HG02798 (cell line): ENCODE measurements at regions not wholly inside any gene's neighbourhood (a gene's known extent, or its start where the extent isn't known, plus 50 kb on each side); places are given as distances from the start of the nearest gene placed in this dataset.
"Not testable (repeated sequence)": the region's sequence is repeated elsewhere in the genome, so short reads cannot be mapped to it uniquely, and the experiment has no call there.

Experiments used
- ATAC-seq: cut with Tn5 transposase; IDR thresholded peaks from one replicate; pipeline ENCODE4 v1.9.1; 2021; ENCODE audit warnings: mild to moderate bottlenecking; ENCODE audit not compliant: unreplicated experiment, poor library complexity

DNA sequence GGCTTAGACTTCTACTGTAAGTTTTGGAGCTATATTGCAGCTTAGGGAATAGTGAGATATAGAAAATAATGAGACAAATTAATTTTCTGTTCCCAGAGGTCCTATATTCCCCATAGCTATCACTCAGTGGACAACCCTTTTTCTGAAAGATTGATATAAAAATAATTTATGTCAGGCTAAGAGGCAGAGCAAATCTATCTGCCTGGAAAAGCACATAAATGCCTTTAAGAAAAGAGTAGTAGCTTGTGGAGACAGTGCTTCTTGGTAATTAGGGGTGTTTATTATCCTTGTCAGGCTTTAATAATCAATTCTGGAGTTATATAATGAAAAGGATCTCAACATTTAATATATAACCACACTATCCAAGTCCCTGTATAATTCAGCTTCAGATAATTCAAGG lies 1162.8 kb upstream of the PCDH20 start:
- ATAC-seq, result no peak

DNA sequence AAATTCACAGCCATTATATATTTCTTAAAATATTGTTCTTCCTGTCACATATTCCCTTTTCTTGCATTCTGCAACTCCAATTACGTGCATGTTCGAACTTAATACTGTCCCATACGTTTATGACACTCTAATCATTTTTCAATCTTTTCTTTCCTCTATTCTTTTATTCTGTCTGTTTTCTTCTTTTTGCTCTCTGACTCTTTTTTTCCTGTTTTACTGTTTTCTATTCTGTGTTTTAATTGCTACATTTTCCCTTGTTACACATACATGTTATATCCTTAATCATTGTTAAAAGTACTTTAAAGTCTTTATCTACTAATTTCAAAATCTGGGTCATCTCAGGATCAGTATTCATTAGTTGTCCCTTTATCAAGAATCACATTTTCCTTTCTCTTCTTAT lies 1149.1 kb upstream of the PCDH20 start:
- no peak for ATAC-seq

DNA sequence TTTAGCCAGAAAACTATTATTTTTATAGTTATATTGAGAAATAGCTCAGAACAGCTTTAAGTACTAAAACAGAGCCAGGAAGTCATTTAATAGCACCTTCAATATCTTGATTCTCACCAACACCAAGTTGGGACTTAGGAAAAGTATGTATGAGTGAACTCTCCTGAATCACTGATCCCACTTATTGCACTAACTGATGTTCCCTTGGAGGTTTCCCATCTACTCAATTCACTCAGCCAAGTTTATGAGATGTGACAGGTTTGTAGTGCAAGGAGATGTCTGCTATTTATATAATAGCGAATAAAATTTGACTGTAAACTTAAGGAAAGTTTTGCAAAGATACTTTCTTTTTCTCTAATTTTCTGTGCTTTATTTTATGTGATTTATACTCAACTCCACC lies 1147.6 kb upstream of the PCDH20 start:
- no peak for ATAC-seq

DNA sequence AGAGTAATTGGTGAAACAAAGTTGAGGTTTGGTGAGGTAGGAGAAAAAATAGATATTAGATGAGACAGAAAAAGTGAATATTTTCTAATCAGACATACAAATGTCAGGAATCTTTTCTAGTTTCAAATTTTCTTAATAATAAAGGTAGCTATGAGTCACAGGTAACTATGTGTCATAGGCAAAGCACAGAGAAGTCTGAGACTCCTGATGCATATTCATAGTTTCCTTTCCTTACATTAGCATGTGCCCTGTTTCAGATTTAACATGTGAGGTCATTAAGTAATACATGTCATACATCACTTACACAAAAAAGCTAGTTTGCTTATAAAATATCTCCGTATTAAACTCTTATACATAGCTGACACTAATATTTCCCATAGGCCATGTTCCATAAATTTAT lies 1141.3 kb upstream of the PCDH20 start:
- no peak for ATAC-seq

DNA sequence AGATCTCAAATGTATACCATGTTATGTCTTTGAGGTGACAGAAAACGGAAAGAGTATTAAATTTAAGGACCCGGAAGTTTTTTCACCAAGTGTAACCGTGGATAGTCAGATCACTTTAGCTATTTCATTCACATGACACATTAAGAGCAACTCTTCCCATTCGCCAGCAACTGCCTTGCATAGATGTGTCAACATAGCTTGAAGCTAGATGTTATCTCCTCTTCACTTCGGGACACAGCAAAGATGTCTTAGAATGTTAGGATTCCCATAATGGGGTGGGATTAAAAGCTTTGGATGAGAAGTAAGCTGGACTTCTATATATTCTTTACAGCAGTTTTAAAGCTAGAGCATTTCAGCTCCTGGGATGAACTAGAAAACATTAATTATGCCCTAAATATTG lies 1135.9 kb upstream of the PCDH20 start:
- ATAC-seq, result no peak

DNA sequence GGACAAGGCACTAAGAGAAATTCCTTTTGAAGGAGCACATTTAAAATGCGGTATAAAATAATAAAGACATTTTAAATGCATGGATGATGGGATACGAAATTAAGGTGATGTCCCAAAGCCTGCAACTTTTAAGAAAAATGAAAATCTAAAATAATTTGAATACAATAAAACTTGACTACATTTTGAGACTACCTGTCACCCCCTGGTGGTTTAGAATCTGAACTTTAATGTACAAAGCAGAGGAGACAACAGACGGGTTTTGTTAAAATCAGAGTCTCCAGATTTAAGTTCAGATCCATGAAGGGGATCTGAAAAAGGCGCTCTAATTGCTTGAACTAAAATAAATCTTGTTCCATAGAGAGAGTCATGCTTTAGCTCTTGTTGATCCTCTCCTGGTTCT lies 1129.3 kb upstream of the PCDH20 start:
- no peak for ATAC-seq

DNA sequence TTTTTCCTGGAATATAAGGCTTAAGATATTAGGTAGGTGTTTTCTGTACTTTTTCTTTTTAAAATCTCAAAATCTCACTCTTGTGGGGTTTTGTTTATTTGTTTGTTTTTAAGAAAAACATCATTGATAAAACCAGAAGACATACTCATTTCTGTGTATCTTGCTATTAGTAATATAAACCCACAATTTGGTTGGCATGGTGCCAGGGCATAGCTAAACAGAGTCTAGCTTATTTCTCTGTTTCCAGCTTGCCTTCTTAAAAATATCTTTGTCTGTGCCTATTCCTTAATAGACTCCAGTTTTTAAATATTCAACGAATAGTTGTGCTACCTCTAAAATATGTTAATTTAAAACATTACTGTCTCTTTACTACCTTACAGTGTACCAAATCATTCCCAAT lies 1121.9 kb upstream of the PCDH20 start:
- ATAC-seq, result no peak

DNA sequence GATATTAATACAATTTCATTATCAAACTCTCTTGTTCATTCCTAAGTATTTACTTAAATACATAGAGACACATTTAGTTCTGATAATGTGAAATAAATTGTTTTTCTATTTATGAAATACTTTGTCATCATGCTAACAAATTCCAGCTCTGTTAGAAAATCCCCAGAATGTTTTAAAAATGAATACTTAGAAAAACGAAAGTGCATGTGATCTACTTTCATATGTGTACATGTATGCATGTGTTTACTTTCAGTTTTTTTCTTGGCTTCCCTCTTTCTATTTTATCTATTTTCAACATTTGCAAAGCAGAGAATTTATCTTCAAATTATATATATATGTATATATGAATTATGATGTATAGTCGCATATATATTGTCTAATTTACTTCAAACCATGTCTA lies 1110.0 kb upstream of the PCDH20 start:
- no peak for ATAC-seq

DNA sequence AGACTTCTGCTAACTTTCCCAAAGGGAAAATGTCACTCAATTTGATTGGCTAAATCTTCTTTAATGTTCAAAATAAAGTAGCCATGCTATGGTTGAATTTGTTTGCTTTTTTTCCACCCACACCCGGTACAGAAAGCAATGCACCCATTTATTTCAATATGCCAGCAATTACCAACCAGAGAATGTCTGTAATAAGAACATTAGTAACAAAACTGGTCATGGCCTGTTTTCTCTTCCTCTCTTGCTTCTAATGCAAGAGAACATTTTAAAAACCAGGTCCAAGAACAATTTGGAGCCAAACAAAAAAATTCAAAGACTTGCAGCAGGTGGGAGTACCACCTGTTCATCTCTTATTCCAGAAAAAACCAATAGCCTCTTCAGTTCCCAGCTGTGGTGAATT lies 1108.8 kb upstream of the PCDH20 start:
- peak; percentile 48 for ATAC-seq

DNA sequence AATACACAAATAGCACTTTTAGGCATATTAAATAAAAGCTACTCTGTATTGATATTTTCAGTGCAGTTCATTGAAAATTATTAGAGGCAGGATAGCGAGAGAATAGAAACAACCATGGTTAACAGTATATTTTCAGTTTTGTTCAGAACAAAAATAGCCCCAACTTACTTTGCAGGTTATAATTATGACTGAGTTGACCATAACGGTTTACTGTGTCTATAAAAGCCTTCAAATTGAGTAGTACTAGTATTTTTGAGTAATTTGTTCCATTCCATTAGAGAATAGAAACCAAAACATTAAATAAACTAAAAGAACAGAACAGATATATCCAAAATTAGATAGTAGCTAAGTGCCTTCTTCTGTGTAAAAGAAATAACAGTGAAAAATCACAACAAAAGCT lies 1108.4 kb upstream of the PCDH20 start:
- ATAC-seq, result peak; percentile 89

DNA sequence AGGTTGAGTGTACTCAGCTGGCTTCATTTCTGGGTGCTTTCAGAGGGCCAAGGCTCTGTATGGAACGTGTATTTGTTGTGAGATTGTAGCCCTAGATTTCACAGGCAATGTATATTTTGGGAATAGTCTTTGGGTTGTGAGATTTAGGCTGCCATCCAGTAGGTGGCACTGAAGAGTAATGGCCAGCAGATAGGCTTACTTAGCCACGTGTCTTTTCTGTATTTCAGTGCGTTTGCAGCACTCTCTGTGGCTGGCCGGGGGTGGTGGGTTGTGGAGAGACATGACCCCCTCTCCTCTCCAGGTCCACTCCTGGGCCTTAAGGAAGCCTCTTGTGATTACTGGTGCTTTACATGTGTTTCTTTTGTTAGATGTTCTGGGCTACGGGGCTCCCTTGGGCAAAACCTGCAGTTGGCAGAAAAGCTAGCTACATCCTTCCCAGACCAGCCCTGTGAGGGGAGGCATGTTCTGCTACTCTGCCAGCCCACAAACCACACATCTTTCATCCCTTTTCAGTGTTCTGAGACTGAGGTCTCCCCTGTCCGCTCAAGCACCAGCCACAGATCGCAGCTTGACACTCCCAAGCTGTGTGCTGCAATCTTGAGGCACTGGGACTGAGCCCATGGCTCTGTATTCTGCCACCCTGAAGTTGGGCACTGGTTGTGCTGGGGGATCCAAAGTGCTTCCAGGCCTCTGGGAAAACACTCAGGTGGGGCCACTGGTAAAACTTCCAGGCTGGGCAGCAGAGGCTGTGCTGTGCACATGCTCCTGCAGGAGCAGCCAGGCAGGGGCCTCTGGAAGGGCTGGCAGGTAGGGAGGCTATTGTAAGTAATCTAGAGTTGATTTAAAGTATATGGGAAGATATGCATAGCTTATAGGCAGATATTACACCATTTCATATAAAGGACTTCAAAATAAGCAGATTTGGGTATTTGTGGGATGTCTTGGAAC lies 1096.8 kb upstream of the PCDH20 start:
- ATAC-seq, result peak; percentile 91

DNA sequence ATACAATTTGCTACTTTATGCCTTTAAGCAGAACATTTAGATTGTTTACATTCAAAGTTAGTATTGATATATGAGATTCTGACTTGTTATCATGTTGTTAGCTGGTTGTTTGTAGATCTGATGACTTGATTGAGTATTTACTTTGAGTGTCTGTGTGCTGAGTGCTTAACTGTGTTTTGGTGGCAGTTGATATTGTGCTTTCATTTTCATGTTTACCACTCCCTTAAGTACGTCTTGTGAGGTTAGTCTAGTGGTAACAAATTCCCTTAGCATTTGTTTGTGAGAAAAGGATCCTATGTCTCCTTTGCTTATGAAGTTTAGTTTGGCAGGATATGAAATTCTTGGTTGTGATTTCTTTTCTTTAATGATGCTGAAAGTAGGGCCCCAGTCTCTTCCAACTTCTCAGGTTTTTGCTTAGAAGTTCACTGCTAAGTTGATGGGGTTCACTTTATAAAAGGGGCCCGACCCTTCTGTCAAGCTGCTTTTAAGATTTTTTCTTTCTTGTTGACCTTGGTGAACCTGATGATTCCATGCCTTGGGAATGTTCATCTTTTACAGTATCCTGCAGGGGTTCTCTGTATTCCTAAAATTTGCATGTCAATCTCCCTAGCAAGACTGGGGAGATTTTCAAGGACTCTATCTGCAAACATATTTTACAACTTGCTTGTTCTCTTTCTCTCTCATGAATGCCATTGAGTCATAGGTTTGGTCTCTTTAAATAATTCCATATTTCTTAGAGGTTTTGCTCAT lies 1095.4 kb upstream of the PCDH20 start:
- peak; percentile 58 for ATAC-seq

DNA sequence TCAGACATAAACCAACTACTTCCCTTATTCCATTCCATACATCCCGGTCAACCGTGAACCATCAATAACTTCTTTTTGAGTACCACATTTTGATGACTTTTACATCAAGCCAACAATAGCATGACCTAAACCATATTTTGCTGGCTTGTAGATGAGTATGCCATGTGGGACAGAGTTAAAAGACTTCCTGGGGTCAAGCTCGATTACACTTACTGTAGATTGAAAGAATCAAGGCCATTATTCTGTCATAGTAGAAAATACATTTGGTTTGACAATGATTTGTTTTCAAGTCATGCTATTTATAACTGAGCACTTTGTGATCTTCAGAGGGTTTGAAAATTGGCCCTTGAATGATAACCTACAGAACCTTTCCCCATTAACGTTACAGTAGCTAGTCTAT lies 1086.9 kb upstream of the PCDH20 start:
- ATAC-seq, result no peak

DNA sequence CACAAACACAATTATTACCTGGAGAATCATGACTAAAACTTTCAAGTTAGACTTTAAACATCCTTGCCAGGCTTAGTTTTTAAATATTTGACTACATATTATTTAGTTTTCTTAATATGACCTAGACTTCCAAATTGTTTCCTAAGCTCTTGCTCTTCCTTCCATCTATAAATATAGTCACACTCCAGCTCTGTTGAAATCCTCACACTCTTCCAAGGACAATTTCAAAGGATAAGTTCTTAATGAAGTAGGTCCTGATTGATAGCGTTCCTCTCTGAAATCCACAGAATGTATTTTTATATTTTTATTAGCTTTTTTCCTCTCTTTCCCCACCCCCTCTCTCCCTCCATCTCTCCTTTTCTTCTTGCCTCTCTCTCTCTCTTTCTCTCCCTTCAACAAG lies 1074.1 kb upstream of the PCDH20 start:
- ATAC-seq, result no peak

DNA sequence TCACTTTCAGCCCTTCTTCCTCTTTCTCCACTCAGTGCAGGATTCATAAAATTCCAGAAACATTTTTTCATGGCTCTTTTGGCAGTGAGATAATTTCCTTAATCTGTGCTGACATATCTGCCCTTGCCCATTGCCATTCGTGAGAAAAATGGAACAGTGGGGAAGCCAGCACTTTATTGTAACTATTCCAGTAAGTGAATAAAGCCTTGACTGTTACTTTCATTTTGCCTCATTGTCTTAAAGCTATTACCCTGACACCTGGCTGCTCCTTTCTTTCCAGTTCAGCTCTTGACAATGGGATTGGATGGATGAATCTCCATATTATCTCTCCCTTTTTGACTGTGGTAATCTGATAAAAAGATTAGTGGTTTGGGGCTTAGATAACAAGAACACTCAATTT lies 1068.1 kb upstream of the PCDH20 start:
- no peak for ATAC-seq

DNA sequence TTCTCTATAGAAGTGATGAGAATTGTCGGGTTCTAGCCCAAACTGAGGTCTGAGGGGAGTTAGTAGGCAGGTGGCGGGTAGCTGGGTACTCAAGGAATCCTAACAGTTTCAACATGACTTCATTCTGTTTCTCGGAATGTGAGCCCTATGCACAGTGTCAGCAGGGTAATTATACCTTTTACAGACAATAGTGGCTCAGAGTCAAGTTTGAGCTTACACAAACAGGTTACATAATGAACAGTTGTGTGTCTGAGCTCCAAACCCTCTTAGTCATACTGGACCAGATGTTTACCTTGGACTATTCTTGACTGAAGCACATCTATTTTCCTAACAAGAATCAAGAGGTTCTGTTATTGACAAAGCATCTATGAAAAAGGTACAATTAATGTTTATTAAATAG lies 1066.7 kb upstream of the PCDH20 start:
- ATAC-seq, result no peak

DNA sequence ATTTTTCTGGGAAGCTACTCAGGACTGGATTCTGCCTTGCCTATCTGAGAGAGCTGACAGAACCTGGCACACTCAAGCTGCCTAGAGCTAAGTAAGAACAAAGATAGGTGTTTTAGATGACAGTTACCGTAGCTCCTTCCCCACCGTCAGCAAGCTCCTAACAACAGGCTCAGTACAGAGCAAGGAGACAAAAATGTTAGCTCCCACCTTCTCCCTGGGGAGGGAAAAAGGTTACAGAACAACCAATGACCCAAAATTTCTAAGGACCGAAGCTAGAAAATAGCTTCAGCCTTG lies 1058.2 kb upstream of the PCDH20 start:
- no peak for ATAC-seq

DNA sequence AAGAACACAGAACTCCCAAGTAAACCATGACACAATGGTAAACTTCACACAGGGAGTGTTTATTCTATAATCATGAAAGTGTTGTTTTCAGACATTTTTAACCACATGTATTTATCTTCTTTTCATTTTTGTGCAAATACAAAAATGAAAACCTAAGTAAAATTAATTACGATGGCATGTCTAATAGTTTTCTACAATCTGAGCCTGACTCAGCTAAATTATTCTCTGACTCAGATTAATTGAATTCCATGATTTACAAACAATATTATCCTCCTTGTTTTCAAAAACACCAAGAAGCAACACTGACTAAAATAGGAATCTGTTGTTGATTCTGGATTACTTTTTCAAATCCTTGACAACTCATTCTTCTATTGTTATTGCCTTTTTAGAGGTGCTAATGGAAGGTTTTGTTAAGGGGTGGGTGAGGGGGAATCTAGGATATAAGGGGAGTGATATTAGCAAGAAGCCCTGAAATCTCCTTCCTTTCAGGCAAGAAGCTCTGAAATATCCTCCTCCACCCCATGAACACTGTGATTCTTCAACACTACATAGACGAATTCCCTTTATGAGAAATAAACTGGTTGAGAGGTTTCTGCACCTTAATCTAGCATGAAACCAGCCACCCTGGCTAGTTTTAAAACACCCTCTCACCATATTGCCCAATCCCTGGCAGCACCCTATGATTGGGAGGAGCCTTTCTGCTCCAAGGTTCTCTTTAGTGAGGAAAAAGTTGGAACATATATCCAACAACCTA lies 1057.7 kb upstream of the PCDH20 start:
- no peak for ATAC-seq

DNA sequence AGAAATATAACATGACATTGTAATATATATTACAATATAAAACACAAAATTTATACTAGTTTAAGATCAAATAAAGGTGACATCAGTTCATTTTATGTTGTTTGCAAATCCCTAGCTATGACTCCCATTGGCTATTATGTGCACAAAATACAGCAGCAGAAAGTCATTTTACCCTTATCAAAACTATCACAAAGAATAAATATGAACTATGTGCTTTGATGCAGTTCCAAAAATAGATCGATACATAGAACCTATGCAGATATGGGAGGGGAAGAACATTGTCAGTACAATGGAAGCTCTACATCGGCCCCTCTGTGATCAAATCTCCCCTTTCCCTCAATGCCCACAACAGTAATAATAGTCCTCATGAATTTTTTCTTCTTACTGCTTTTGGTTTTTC lies 1038.1 kb upstream of the PCDH20 start:
- no peak for ATAC-seq

DNA sequence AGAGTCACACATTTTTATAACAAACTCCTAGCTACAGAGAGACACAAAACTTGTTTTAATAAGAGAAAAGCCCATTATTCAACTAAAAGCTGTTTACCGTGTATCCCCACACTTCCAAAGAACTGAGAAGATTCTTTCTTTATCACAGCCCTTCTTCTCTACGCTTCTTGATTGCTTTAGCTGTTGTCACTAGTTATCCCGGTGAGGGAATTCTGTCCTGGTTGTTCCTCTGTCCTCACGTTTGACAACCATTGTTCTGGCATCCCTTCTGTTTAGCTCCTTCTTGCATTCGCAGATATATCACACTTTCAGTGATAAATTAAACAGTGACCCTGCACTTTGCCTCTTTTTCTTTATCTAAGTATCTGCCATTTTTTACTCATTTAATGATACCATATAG lies 1035.1 kb upstream of the PCDH20 start:
- no peak for ATAC-seq

DNA sequence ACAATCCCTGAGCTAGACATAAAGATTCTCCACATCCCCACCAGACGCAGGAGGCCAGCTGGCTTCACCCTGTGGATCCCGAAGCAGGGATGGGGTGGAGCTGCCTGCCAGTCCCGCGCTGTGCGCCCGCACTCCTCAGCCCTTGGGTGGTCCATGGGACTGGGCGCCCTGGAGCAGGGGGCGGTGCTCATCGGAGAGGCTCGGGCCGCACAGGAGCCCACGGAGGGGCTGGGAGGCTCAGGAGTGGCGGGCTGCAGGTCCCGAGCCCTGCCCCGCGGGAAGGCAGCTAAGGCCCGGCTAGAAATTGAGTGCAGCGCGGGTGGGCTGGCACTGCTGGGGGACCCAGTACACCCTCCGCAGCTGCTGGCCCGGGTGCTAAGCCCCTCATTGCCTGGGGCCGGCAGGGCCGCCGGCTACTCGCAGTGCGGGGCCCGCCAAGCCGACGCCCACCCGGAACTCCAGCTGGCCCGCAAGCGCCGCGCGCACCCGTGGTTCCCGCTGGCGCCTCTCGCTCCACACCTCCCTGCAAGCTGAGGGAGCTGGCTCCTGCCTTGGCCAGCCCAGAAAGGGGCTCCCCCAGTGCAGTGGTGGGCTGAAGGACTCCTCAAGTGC lies 1032.2 kb upstream of the PCDH20 start:
- not testable (repeated sequence) for ATAC-seq
